ENCODE measurements at regions not wholly inside any gene's neighbourhood (a gene's known extent, or its start where the extent isn't known, plus 50 kb on each side); places are given as distances from the start of the nearest gene placed in this dataset.

DNA sequence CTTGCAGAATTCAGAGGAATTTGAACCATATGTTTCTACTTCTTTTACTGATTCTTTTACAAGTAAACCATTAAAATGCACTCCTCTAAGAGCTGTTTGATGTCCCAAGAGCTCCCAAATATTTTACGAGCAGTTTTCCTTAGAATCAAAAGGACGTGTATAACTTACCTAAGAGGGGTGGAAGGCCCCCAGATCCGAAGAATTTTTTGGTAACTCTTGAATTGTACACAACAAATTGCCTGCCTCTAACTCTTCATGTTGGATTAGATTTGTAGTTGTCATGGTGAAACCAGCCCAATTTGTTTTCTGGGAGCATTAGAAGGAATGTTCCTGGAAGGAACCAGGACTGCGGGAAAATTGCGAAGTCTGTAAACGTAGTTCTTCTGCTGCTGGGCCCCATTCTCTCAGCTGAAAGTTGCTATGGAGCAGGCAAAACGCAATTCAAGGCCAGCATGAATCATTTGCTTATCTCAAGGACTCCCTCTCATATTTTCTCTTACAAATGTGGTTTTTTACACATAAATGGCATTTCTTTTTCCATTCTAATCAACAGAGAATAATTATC is 124.8 kb upstream of the TMEM72 start:
- H3K4me1 ChIP-seq (ENCODE audit: control insufficient read depth, extremely low read depth, insufficient read depth, low read length): no peaks in the 10 kb centered on the region
- no peaks in the 10 kb centered on the region for H3K9me3 ChIP-seq (ENCODE audit: control insufficient read depth, insufficient read depth, low read depth, low read length)
- no peak overlapping the region for H3K4me3 ChIP-seq (replicated peaks in 1 of 4; ENCODE audit: control extremely low read depth in 1 of 4, insufficient read depth in 1 of 4, low read depth in 3 of 4, low read length in 4 of 4)
- H3K27me3 ChIP-seq (ENCODE audit: control insufficient read depth, insufficient read depth, low read length): no peaks in the 10 kb centered on the region
- no peaks in the 10 kb centered on the region for H3K79me2 ChIP-seq (ENCODE audit: control insufficient read depth, insufficient read depth, low read length)
- H3K4me2 ChIP-seq (ENCODE audit: extremely low read depth, insufficient read depth, low read length): no peak overlapping the region
- H3K36me3 ChIP-seq (ENCODE audit: control insufficient read depth, insufficient read depth, low read length): no peaks in the 10 kb centered on the region
- no peak overlapping the region for H2AFZ ChIP-seq (ENCODE audit: low read length)
- no peak overlapping the region for H3K9ac ChIP-seq (ENCODE audit: insufficient read depth, low read length)
- TF ChIP-seq EZH2 (IDR thresholded peaks at IDR 0.05; ENCODE audit: low read length, missing control alignments) (no peak), CTCF (conservative IDR thresholded peaks at IDR 0.05 in 1 of 2, IDR thresholded peaks at IDR 0.05 in 1 of 2; ENCODE audit: low read depth in 1 of 2, low read length in 2 of 2) (no peak)
- DNase-seq (ENCODE audit: low read depth in 2 of 2): peak; percentile 80 to 99
- H4K20me1 ChIP-seq (ENCODE audit: control insufficient read depth, extremely low read depth, insufficient read depth, low read length): no peaks in the 10 kb centered on the region
- no peak overlapping the region for H3K27ac ChIP-seq (ENCODE audit: insufficient read depth, low read length)

GRCh38 chr10:44787480-44788075 is 123.6 kb upstream of the TMEM72 start:
- TF ChIP-seq CTCF (conservative IDR thresholded peaks at IDR 0.05 in 1 of 2, IDR thresholded peaks at IDR 0.05 in 1 of 2; ENCODE audit: low read depth in 1 of 2, low read length in 2 of 2) (no peak), EZH2 (IDR thresholded peaks at IDR 0.05; ENCODE audit: low read length, missing control alignments) (no peak)
- no peaks in the 10 kb centered on the region for H3K79me2 ChIP-seq (ENCODE audit: control insufficient read depth, insufficient read depth, low read length)
- no peak overlapping the region for H3K9ac ChIP-seq (ENCODE audit: insufficient read depth, low read length)
- no peak overlapping the region for H2AFZ ChIP-seq (ENCODE audit: low read length)
- no peak overlapping the region for H3K4me3 ChIP-seq (replicated peaks in 1 of 4; ENCODE audit: control extremely low read depth in 1 of 4, insufficient read depth in 1 of 4, low read depth in 3 of 4, low read length in 4 of 4)
- H3K27me3 ChIP-seq (ENCODE audit: control insufficient read depth, insufficient read depth, low read length): no peaks in the 10 kb centered on the region
- H4K20me1 ChIP-seq (ENCODE audit: control insufficient read depth, extremely low read depth, insufficient read depth, low read length): no peaks in the 10 kb centered on the region
- H3K36me3 ChIP-seq (ENCODE audit: control insufficient read depth, insufficient read depth, low read length): no peaks in the 10 kb centered on the region
- H3K4me2 ChIP-seq (ENCODE audit: extremely low read depth, insufficient read depth, low read length): no peak overlapping the region
- no peaks in the 10 kb centered on the region for H3K9me3 ChIP-seq (ENCODE audit: control insufficient read depth, insufficient read depth, low read depth, low read length)
- no peak overlapping the region for H3K27ac ChIP-seq (ENCODE audit: insufficient read depth, low read length)
- DNase-seq (ENCODE audit: low read depth in 2 of 2): peak in 1 of 2 donors; percentile 55
- H3K4me1 ChIP-seq (ENCODE audit: control insufficient read depth, extremely low read depth, insufficient read depth, low read length): no peaks in the 10 kb centered on the region

- Histone ChIP-seq H3K79me2 (ENCODE audit: control insufficient read depth, insufficient read depth, low read length) (no peaks in the 10 kb centered on the region), H4K20me1 (ENCODE audit: control insufficient read depth, extremely low read depth, insufficient read depth, low read length) (no peaks in the 10 kb centered on the region), H3K27me3 (ENCODE audit: control insufficient read depth, insufficient read depth, low read length) (no peaks in the 10 kb centered on the region), H3K4me2 (ENCODE audit: extremely low read depth, insufficient read depth, low read length) (no peak overlapping the region), H2AFZ (ENCODE audit: low read length) (no peak overlapping the region), H3K36me3 (ENCODE audit: control insufficient read depth, insufficient read depth, low read length) (no peaks in the 10 kb centered on the region), H3K9ac (ENCODE audit: insufficient read depth, low read length) (no peak overlapping the region), H3K4me1 (ENCODE audit: control insufficient read depth, extremely low read depth, insufficient read depth, low read length) (no peaks in the 10 kb centered on the region), H3K27ac (ENCODE audit: insufficient read depth, low read length) (no peak overlapping the region), H3K4me3 (replicated peaks in 1 of 4; ENCODE audit: control extremely low read depth in 1 of 4, insufficient read depth in 1 of 4, low read depth in 3 of 4, low read length in 4 of 4) (no peak overlapping the region), H3K9me3 (ENCODE audit: control insufficient read depth, insufficient read depth, low read depth, low read length) (no peaks in the 10 kb centered on the region)
- DNase-seq (ENCODE audit: low read depth in 2 of 2): peak in 1 of 2 donors; percentile 80
- TF ChIP-seq EZH2 (IDR thresholded peaks at IDR 0.05; ENCODE audit: low read length, missing control alignments): no peak
These were observed 122.7 kb upstream of the TMEM72 start for GRCh38 chr10:44788147-44789129.
